A549 (cell line): ENCODE measurements at regions not wholly inside any gene's neighbourhood (a gene's known extent, or its start where the extent isn't known, plus 50 kb on each side); places are given as distances from the start of the nearest gene placed in this dataset.
A peak's percentile ranks its signal among the peaks of the same experiment; 100 is the strongest.

ENCODE experiments used
- ATAC-seq, 2 experiments: fragments of 200-7000 bp in 1 of 2; fragments of >200 bp in 1 of 2; cut with Nextera tagmentation in 1 of 2; cut with Tn5 transposase in 1 of 2; 3 replicates each; pipeline versions ENCODE4 v1.8.0 to v1.9.1; 2018 to 2020; ENCODE audit warnings: mild to moderate bottlenecking in 1 of 2, moderate library complexity in 1 of 2
- CTCF ChIA-PET: fragments of 300-600 bp; sonication (Branson Sonifier 250); formaldehyde crosslinking; extraction: SDS; loops from one replicate; lab custom pipeline; 2021; ENCODE audit warnings: antibody characterized with exemption, inconsistent platforms; lab: Yijun Ruan, JAX
- POLR2A ChIA-PET: fragments of 350-600 bp; formaldehyde crosslinking; extraction: SDS; loops from one replicate; lab custom pipeline; 2021; ENCODE audit warnings: antibody characterized with exemption, inconsistent platforms; lab: Yijun Ruan, JAX
- DNase-seq, 2 experiments: peaks; one replicate each; pipeline versions ENCODE4 v3.0.0 to v3.0.0-alpha.2; 2011 to 2016; ENCODE audit warnings: low read depth in 1 of 2, low spot score in 1 of 2
- FAIRE-seq: peaks from 2 replicates; lab custom pipeline; 2011; peaks lifted over from hg19 to GRCh38; lab: Jason Lieb, UNC
- H3K27ac ChIP-seq, 2 experiments: fragments of >200 bp; sonication (Bioruptor Twin); formaldehyde crosslinking; 3 replicates each; pipeline ENCODE4 v1.5.1; 2016 to 2017
- H3K4me1 ChIP-seq: fragments of >200 bp; sonication (Bioruptor Twin); formaldehyde crosslinking; 3 replicates; pipeline ENCODE4 v1.6.1; 2016
- H3K4me2 ChIP-seq: fragments of >200 bp; sonication (Bioruptor Twin); formaldehyde crosslinking; 3 replicates; pipeline ENCODE4 v1.6.1; 2016
- H3K4me3 ChIP-seq: fragments of >200 bp; sonication (Bioruptor Twin); formaldehyde crosslinking; 3 replicates; pipeline ENCODE4 v1.5.1; 2016
- H3K9me3 ChIP-seq: fragments of >200 bp; sonication (Bioruptor Twin); formaldehyde crosslinking; 3 replicates; pipeline ENCODE4 v1.6.1; 2016
- ATOH8 ChIP-seq: fragments of 250-450 bp; sonication (Bioruptor Pico); IDR thresholded peaks from 2 replicates; pipeline ENCODE4 v1.5.0; 2020; ENCODE audit warnings: low read depth, mild to moderate bottlenecking, moderate library complexity
- BHLHE40 ChIP-seq: IDR thresholded peaks from 2 replicates; pipeline ENCODE4 v1.6.1; 2012; ENCODE audit warnings: low read depth, low read length, inconsistent platforms
- CBX8 ChIP-seq: fragments of 200-600 bp; sonication (generic); IDR thresholded peaks from 2 replicates; pipeline ENCODE4 v1.6.1; 2016
- E2F6 ChIP-seq: IDR thresholded peaks from 2 replicates; pipeline ENCODE4 v1.6.1; 2012; ENCODE audit warnings: low read depth, borderline replicate concordance
- ESRRA ChIP-seq: fragments of 150-350 bp; IDR thresholded peaks from 2 replicates; pipeline ENCODE4 v1.6.1; 2014; ENCODE audit warnings: mild to moderate bottlenecking, low read length, borderline replicate concordance
- FOSL2 ChIP-seq, 2 experiments: fragments of 450-650 bp in 1 of 2; fragments of >200 bp in 1 of 2; sonication (Bioruptor Twin) in 1 of 2; formaldehyde crosslinking; IDR thresholded peaks; 2 replicates each; pipeline versions ENCODE4 v1.5.0 to v1.6.1; 2016 to 2020; ENCODE audit warnings: mild to moderate bottlenecking in 1 of 2, moderate library complexity in 1 of 2
- HES2 ChIP-seq: fragments of >200 bp; sonication (Bioruptor Twin); formaldehyde crosslinking; IDR thresholded peaks from 2 replicates; pipeline ENCODE4 v1.6.1; 2016
- HEYL ChIP-seq: fragments of 250-450 bp; sonication (Bioruptor Pico); IDR thresholded peaks from 2 replicates; pipeline ENCODE4 v1.8.0; 2021; ENCODE audit warnings: mild to moderate bottlenecking, moderate library complexity
- HMGXB4 ChIP-seq: fragments of 250-450 bp; sonication (Bioruptor Pico); IDR thresholded peaks from 2 replicates; pipeline ENCODE4 v1.5.0; 2021; ENCODE audit warnings: mild to moderate bottlenecking, moderate library complexity, borderline replicate concordance
- HOXA7 ChIP-seq: fragments of 250-450 bp; sonication (Bioruptor Pico); IDR thresholded peaks from 2 replicates; pipeline ENCODE4 v1.5.0; 2020; ENCODE audit warnings: mild to moderate bottlenecking, moderate library complexity
- HOXB5 ChIP-seq: fragments of 250-450 bp; sonication (Bioruptor Pico); IDR thresholded peaks from 2 replicates; pipeline ENCODE4 v1.5.0; 2020; ENCODE audit warnings: mild to moderate bottlenecking, moderate library complexity
- JUN ChIP-seq, 2 experiments: fragments of >200 bp; sonication (Bioruptor Twin); formaldehyde crosslinking; IDR thresholded peaks; 2 replicates in 1 of 2; 3 replicates in 1 of 2; pipeline ENCODE4 v1.6.1; 2016 to 2017
- KDM1A ChIP-seq: fragments of 200-600 bp; sonication (generic); IDR thresholded peaks from 2 replicates; pipeline ENCODE4 v1.6.1; 2016; ENCODE audit warnings: low read depth, mild to moderate bottlenecking
- MAZ ChIP-seq: fragments of 150-350 bp; IDR thresholded peaks from 2 replicates; pipeline ENCODE4 v1.6.1; 2014; ENCODE audit warnings: antibody characterized with exemption, low read depth, low read length, borderline replicate concordance
- MYC ChIP-seq: IDR thresholded peaks from 2 replicates; pipeline ENCODE4 v1.6.1; 2012; ENCODE audit warnings: mild to moderate bottlenecking, inconsistent platforms, low read length, improper control_type of control experiment, borderline replicate concordance
- NPAS2 ChIP-seq: fragments of 250-450 bp; sonication (Bioruptor Pico); IDR thresholded peaks from 2 replicates; pipeline ENCODE4 v1.8.0; 2022; ENCODE audit warnings: mild to moderate bottlenecking, moderate library complexity, borderline replicate concordance
- RCOR1 ChIP-seq: fragments of 150-350 bp; IDR thresholded peaks from 2 replicates; pipeline ENCODE4 v1.6.1; 2014; ENCODE audit warnings: antibody characterized with exemption, low read length, low read depth
- RNF2 ChIP-seq: fragments of 200-600 bp; sonication (generic); IDR thresholded peaks from 2 replicates; pipeline ENCODE4 v1.6.1; 2016; ENCODE audit warnings: low read depth, mild to moderate bottlenecking, antibody characterized with exemption, moderate library complexity, borderline replicate concordance
- ZSCAN20 ChIP-seq: fragments of 250-450 bp; sonication (Bioruptor Pico); IDR thresholded peaks from 2 replicates; pipeline ENCODE4 v1.8.0; 2022; ENCODE audit warnings: mild to moderate bottlenecking, moderate library complexity
- WGBS: methylation state at CpG from one replicate; pipeline ENCODE4 v1.1.6; 2017; ENCODE audit errors: missing lambda C conversion rate; 5-methylcytosine and 5-hydroxymethylcytosine counted together

- TF ChIP-seq MYC (no peak), FOSL2 (IDR thresholded peaks at IDR 0.05) (no peak), FOSL2 (CRISPR knock-in tag; IDR thresholded peaks at IDR 0.05) (no peak)
These were observed 106.0 kb downstream of the C9orf50 start (continued) for GRCh38 chr9:129514891-129515290.

GRCh38 chr9:129514497-129514867 is 106.4 kb downstream of the C9orf50 start:
- H3K4me2 ChIP-seq, result no peak overlapping the region
- ChIA-PET CTCF (interaction anchor here (0.6 to 1.9 kb wide), 9 partner anchors 15 to 489 kb away, joined by 3 to 8 read pairs (median 3); no protein-coding TSS in a partner anchor), POLR2A (no interaction called here)
- H3K27ac ChIP-seq, result no peak overlapping the region
- ATAC-seq, result no peak
- TF ChIP-seq HOXB5 (CRISPR knock-in tag), result no peak
- no peak for TF ChIP-seq KDM1A
- TF ChIP-seq ZSCAN20 (CRISPR knock-in tag), result no peak
- no peak for TF ChIP-seq ESRRA
- no peak for TF ChIP-seq MAZ
- TF ChIP-seq BHLHE40, result no peak
- no peak for TF ChIP-seq CBX8
- no peak for TF ChIP-seq HOXA7 (CRISPR knock-in tag)
- no peak for TF ChIP-seq RCOR1
- no peak for TF ChIP-seq RNF2
- TF ChIP-seq NPAS2 (CRISPR knock-in tag), result no peak
- TF ChIP-seq E2F6, result no peak
- TF ChIP-seq JUN (IDR thresholded peaks at IDR 0.05), result no peak
- peaks cover 82% of the 10 kb centered on the region for H3K9me3 ChIP-seq
- no peak overlapping the region for H3K4me3 ChIP-seq
- no peaks in the 10 kb centered on the region for H3K4me1 ChIP-seq
- DNase-seq, result no peak
- 52% methylated on average over 3 of the region's 3 CpGs for WGBS
- no peak for FAIRE-seq

GRCh38 chr9:129513856-129514496 is 106.9 kb downstream of the C9orf50 start:
- H3K4me2 ChIP-seq, result no peak overlapping the region
- ATAC-seq (0 out of 6 replicates have a peak, but pooled peaks of 1 of the 2 experiments have one; percentile 5), DNase-seq (no peak), FAIRE-seq (no peak)
- 51% methylated on average over 5 of the region's 7 CpGs for WGBS
- ChIA-PET POLR2A (interaction anchor here (1.0 kb wide), 1 partner anchor 18 kb away, joined by 11 read pairs; no protein-coding TSS in a partner anchor), CTCF (interaction anchor here (0.6 to 1.9 kb wide), 8 partner anchors 16 to 488 kb away, joined by 3 to 8 read pairs (median 3); no protein-coding TSS in a partner anchor)
- no peak overlapping the region for H3K27ac ChIP-seq
- H3K4me3 ChIP-seq, result no peak overlapping the region
- no peaks in the 10 kb centered on the region for H3K4me1 ChIP-seq
- H3K9me3 ChIP-seq, result peaks cover 83% of the 10 kb centered on the region
- TF ChIP-seq HMGXB4 (CRISPR knock-in tag) (no peak), HEYL (CRISPR knock-in tag) (no peak), HES2 (no peak), ATOH8 (CRISPR knock-in tag) (no peak), CBX8 (no peak)
